Heart right ventricle (tissue), 16 donors: ENCODE measurements at regions not wholly inside any gene's neighbourhood (a gene's known extent, or its start where the extent isn't known, plus 50 kb on each side); places are given as distances from the start of the nearest gene placed in this dataset.
A peak's percentile ranks its signal among the peaks of the same experiment; 100 is the strongest.

Source experiments
- ATAC-seq, 8 donors: fragments of 200-7000 bp; cut with Tn5 transposase; one replicate each; pipeline ENCODE4 v1.9.1; 2020; ENCODE audit warnings: mild to moderate bottlenecking in 8 of 8, moderate library complexity in 8 of 8, moderate number of reproducible peaks in 1 of 8
- DNase-seq, 2 donors: peaks; one replicate each; pipeline ENCODE4 v3.0.0-alpha.2; 2020
- H3K27ac ChIP-seq, 10 donors: fragments of 200-600 bp; sonication (generic) in 2 of 10; one replicate each; pipeline versions ENCODE4 v1.5.0 to v1.8.0; 2020 to 2022; ENCODE audit warnings: mild to moderate bottlenecking in 3 of 10
- H3K27me3 ChIP-seq, 7 donors: fragments of 200-600 bp; one replicate each; pipeline ENCODE4 v1.8.0; 2021 to 2022; ENCODE audit warnings: mild to moderate bottlenecking in 2 of 7
- H3K36me3 ChIP-seq, 9 donors: fragments of 200-600 bp; sonication (generic) in 1 of 9; one replicate each; pipeline versions ENCODE4 v1.5.0 to v1.8.0; 2020 to 2022; ENCODE audit warnings: mild to moderate bottlenecking in 2 of 9
- H3K4me1 ChIP-seq, 9 donors: fragments of 200-600 bp; sonication (generic) in 1 of 9; one replicate each; pipeline versions ENCODE4 v1.5.0 to v1.8.0; 2020 to 2022; ENCODE audit warnings: mild to moderate bottlenecking in 4 of 9
- H3K4me3 ChIP-seq, 10 donors: fragments of 200-600 bp; sonication (generic) in 2 of 10; one replicate each; pipeline versions ENCODE4 v1.5.0 to v1.8.0; 2020 to 2022; ENCODE audit warnings: mild to moderate bottlenecking in 7 of 10, moderate library complexity in 2 of 10
- H3K9me3 ChIP-seq, 11 donors: fragments of 200-600 bp in 10 of 11; sonication (generic) in 2 of 11; one replicate each; pipeline versions ENCODE4 v1.5.0 to v1.8.0; 2013 to 2022; ENCODE audit warnings: mild to moderate bottlenecking in 2 of 11, control low read depth in 1 of 11, moderate library complexity in 1 of 11
- WGBS, 2 donors: extraction: QIAGEN DNeasy Blood & Tissue Kit; methylation state at CpG; one replicate each; pipeline ENCODE4 v1.1.7; 2013; ENCODE audit warnings: inconsistent platforms in 1 of 2; 5-methylcytosine and 5-hydroxymethylcytosine counted together
- intact Hi-C, 10 donors: fragments of 100-400 bp; cut with DNase I; formaldehyde crosslinking; loops; one replicate each; pipeline versions ENCODE4 v1.11.1 to v1.14.2; 2022
- TF ChIP-seq, protein P1 (sequence below), 9 donors: fragments of 200-600 bp; sonication (generic) in 2 of 9; IDR thresholded peaks; one replicate each; pipeline versions ENCODE4 v1.5.0 to v1.8.0; 2021 to 2022; ENCODE audit warnings: antibody characterized with exemption in 9 of 9, mild to moderate bottlenecking in 5 of 9, moderate library complexity in 1 of 9
- donor health status: Arrhythmogenic right ventricular cardiomyopathy.
- donor health status: ischemic (EF 13 %, LVEDD 7.1; RV severe dilation, severe dysfunction).
- donor health status: healthy with polysubstance abuse.
- donor health status: DM: no; HTN: yes; CAD: no.
- donor health status: DM: no; HTN: no; CAD: no.
- donor health status: ischemic (EF 25% LVEDD 6.9; RV normal size, moderate dysfunction).
- donor health status: ischemic (EF 25% LVEDD 5.7; RV mildly dilated, moderate dysfunction).
- donor health status: healthy.
- donor health status: DM: yes; HTN: yes; CAD: no.
- donor health status: Ischemic cardiomyopathy.
- donor health status: ischemic (EF 35%, LVEDD 5.7; RV mildly dilated, moderate dysfunction).
- donor health status: nonischemic (EF 11% LVEDD 7.7; RV severe dilation, severe dysfunction).
- donor health status: DM: yes; HTN: yes; CAD: no.
- donor health status: PGD.
- donor health status: ischemic (EF 29% LVEDD 5.4; RV normal size, mild dysfunction).
- donor health status: nonischemic (EF 23%, LVEDD 6.1; RV moderate dilation, normal function).

DNA sequence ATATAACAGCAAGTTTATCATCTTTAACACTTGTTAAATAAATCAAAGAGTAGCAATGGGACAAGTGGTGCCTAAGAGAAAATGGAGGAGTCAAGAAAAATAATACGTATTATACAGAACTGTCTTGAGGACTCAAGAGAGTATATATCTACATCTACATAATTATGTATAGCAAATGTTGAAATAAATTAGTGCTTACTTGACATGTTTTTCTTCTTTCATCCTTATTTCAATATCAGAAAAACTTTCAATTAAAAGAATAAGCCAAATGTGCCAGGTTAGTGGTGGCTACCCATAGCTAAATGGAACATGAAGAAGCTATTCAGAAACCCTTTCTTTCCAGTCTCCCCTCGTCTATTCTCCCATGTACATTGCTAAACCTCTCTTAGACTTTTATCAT lies 267.3 kb upstream of the SPOPL start:
- Histone ChIP-seq H3K9me3 (no peaks in the 10 kb centered on the region), H3K36me3 (no peaks in the 10 kb centered on the region), H3K4me3 (no peak overlapping the region), H3K4me1 (peaks cover 0 to 16% (median 12%) of the 10 kb centered on the region in 9 donors), H3K27ac (no peak overlapping the region), H3K27me3 (no peaks in the 10 kb centered on the region)
- TF ChIP-seq, protein P1, sequence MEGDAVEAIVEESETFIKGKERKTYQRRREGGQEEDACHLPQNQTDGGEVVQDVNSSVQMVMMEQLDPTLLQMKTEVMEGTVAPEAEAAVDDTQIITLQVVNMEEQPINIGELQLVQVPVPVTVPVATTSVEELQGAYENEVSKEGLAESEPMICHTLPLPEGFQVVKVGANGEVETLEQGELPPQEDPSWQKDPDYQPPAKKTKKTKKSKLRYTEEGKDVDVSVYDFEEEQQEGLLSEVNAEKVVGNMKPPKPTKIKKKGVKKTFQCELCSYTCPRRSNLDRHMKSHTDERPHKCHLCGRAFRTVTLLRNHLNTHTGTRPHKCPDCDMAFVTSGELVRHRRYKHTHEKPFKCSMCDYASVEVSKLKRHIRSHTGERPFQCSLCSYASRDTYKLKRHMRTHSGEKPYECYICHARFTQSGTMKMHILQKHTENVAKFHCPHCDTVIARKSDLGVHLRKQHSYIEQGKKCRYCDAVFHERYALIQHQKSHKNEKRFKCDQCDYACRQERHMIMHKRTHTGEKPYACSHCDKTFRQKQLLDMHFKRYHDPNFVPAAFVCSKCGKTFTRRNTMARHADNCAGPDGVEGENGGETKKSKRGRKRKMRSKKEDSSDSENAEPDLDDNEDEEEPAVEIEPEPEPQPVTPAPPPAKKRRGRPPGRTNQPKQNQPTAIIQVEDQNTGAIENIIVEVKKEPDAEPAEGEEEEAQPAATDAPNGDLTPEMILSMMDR (IDR thresholded peaks at IDR 0.05) = no peak
- DNase-seq (no peak), ATAC-seq (no peak)
- WGBS, 2 donors = 87 to 89% methylated on average over 2 of the region's 2 CpGs
- intact Hi-C loops = no loop called here

DNA sequence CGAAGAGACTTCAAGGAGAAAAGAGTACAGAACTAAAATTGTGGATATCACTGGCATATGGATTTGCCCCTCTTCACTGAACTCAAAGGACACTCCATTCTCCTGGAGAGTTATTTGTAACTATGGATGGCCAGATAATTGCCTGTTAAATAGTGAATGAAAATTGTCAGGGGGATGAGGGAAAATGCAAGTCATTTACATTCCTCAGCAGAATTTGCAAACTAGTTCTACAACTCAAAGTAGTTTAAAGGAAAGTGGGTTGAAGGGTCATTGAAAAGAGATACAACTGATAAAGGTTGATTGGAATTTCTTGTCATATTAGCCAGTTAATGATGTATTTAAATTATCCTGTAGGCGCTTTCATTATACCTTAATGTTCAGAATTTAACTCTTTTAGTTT lies 266.5 kb upstream of the SPOPL start:
- H3K9me3 ChIP-seq = no peaks in the 10 kb centered on the region
- TF ChIP-seq, protein P1 (IDR thresholded peaks at IDR 0.05) = no peak
- no peak for DNase-seq
- no peak overlapping the region for H3K4me3 ChIP-seq
- 93 to 99% methylated on average over 2 of the region's 2 CpGs for WGBS, 2 donors
- H3K36me3 ChIP-seq = no peaks in the 10 kb centered on the region
- H3K4me1 ChIP-seq = peaks cover 0 to 16% (median 13%) of the 10 kb centered on the region in 9 donors
- H3K27me3 ChIP-seq = no peaks in the 10 kb centered on the region
- intact Hi-C loops = no loop called here
- ATAC-seq = no peak
- H3K27ac ChIP-seq = no peak overlapping the region

DNA sequence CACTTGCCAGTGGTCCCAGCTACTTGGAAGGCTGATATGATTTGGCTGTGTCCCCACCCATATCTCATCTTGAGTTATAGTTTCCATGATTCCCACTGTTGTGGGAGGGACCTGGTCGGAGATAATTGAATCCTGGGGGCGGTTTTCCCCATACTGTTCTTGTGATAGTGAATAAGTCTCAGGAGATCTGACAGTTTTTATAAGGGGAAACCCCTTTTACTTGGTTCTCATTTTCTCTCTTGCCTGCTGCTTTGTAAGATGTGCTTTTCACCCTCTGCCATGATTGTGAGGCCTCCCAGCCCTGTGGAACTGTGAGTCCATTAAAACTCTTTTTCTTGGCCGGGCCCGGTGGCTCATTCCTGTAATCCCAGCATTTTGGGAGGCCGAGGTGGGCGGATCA lies 265.4 kb upstream of the SPOPL start:
- intact Hi-C loops = no loop called here
- ATAC-seq (no peak), DNase-seq (no peak)
- no peaks in the 10 kb centered on the region for H3K36me3 ChIP-seq
- H3K9me3 ChIP-seq = no peaks in the 10 kb centered on the region
- no peaks in the 10 kb centered on the region for H3K27me3 ChIP-seq
- TF ChIP-seq, protein P1 (IDR thresholded peaks at IDR 0.05) = no peak
- 89 to 94% methylated on average over 6 of the region's 6 CpGs for WGBS, 2 donors
- peaks cover 0 to 20% (median 13%) of the 10 kb centered on the region in 9 donors for H3K4me1 ChIP-seq
- H3K4me3 ChIP-seq = no peak overlapping the region
- no peak overlapping the region for H3K27ac ChIP-seq

DNA sequence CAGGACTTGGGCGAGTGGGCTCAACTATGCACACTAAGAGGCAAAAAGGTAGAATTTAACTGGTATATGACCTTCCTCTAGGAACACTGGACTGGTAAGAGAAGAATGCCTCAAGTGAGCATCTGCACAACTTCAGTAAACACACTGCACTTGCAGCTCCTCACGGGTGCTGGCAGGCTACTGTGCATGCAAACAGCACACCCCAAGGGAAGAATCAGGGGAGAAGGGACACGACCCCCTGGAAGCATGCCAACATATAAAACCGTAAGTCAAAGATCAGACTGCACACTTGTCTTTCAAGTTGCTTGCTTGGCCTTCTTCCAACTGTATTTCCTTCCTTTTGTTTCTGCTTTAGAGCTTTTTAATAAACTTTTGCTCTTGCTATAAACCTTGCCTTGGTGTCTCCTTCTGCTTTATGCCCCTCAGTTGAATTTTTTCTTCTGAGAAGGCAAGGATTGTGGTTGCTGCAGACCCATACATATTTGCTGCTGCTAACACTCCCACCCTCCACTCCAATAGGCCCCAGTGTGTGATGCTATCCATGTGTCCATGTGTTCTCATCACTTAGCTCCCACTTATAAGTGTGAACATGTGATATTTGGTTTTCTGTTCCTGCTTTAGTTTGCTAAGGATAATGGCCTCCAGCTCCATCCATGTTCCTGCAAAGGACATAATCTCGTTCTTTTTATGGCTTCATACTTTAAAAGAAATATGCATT lies 263.7 kb upstream of the SPOPL start:
- 13 to 18% methylated on average over 5 of the region's 5 CpGs for WGBS, 2 donors
- Histone ChIP-seq H3K4me3 (no peak overlapping the region), H3K27ac (no peak overlapping the region), H3K27me3 (no peaks in the 10 kb centered on the region), H3K9me3 (no peaks in the 10 kb centered on the region), H3K36me3 (no peaks in the 10 kb centered on the region), H3K4me1 (peaks cover 0 to 22% (median 13%) of the 10 kb centered on the region in 9 donors)
- TF ChIP-seq, protein P1 (IDR thresholded peaks at IDR 0.05) = no peak
- DNase-seq (peak in 1 of 2 donors; percentile 6), ATAC-seq (peak in 2 of 8 donors; percentile 25 to 61)
- intact Hi-C loops = no loop called here
